GM21825 (cell line): ENCODE measurements at regions not wholly inside any gene's neighbourhood (a gene's known extent, or its start where the extent isn't known, plus 50 kb on each side); places are given as distances from the start of the nearest gene placed in this dataset.

Experiments used
- ATAC-seq: cut with Tn5 transposase; IDR thresholded peaks from one replicate; pipeline ENCODE4 v1.9.1; 2021; ENCODE audit warnings: mild to moderate bottlenecking, moderate library complexity; ENCODE audit not compliant: unreplicated experiment

GRCh38 chr1:188463919-188464318 lies 1635.2 kb downstream of the PLA2G4A start:
- no peak for ATAC-seq

- ATAC-seq = no peak
These were observed 1637.8 kb downstream of the PLA2G4A start for GRCh38 chr1:188466539-188466938.

- ATAC-seq = no peak
These were observed 1647.9 kb downstream of the PLA2G4A start for GRCh38 chr1:188476606-188477005.

DNA sequence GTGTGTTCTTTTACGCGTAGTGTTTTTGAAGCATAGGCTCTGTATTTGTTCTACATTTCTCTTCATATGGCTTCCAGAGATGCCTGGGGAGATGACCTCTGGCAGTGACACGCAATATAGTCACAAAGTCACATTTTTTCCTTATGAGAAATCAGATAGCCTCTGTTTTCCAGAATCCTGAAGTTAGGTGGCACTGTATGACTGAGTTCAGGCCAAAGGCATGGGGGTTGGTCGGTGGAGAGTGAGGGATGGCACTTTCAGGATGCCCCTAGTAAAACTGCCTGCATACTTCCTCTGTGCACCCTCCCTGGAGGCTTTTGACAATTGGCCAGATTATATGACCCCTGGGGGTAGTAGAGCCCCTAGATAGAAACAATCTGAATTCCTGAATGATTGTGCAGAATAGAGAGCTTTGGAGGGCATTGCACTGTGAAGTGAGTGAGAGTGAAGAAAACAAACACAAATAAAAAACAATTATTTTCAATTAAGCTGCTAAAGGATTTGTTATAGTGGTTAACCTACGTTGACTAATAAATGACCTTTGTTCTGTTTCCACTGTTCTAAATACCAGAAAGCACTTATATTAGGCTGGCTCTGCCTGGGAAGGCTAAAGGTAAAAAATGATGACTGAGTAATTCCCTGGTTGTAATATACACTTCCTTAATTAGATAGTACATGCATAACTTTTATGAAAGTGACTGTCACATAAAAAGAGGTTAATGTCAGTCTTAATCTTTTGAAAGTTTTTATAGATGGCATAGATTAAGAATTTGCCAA lies 1660.8 kb downstream of the PLA2G4A start:
- no peak for ATAC-seq

DNA sequence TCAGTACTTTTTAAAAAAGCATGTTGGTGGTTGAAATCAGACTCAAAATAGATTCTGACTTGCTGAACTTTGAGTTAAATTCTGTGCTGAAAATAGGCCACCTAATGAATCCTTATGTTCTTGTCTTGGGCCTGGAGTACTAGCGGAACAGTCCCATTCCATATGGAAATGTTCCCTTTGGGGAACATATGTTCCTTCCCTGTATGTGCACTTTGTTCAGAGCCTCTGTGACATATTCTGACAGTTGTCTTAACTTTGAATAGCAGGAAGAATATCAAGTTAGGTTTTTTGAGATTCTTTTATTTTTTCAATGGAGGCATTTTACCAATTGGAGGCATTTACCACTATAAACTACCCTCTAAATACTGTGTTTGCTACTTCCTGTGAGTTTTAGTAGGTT lies 1667.8 kb downstream of the PLA2G4A start:
- ATAC-seq = no peak

DNA sequence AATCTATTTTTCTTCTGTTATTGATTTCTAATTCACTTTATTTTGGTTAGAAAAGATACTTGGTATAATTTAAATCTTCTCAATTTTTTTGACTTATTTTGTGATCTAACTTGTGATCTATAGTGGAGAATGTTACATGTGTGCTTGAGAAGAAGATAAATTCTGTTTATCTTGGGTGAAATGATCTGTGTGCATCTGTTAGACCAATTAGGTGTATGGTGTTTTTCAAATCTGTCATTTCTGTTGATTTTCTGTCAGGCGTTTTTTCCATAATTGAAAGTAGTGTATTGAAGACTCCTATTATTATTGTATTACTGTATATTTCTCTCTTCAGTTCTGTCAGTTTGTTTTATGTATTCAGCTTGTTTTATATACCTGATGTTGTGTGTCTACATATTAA lies 1668.3 kb downstream of the PLA2G4A start:
- no peak for ATAC-seq

DNA sequence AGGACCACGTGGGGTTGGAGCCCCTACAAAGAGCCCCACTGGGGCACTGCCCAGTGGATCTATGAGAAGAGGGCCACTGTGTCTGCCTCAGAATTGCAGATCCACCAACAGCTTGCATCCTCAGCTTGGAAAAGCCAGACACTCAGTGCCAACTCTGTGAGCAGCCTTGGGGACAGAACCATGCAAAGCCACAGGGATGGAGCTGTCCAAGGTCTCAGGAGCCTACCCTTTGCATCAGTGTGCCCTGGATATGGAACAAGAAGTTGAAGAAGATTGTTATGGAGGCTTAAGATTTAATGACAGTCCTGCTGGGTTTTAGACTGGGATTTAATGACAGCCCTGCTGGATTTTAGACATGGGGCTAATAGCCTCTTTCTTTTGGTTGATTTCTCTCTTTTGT lies 1670.9 kb downstream of the PLA2G4A start:
- no peak for ATAC-seq

DNA sequence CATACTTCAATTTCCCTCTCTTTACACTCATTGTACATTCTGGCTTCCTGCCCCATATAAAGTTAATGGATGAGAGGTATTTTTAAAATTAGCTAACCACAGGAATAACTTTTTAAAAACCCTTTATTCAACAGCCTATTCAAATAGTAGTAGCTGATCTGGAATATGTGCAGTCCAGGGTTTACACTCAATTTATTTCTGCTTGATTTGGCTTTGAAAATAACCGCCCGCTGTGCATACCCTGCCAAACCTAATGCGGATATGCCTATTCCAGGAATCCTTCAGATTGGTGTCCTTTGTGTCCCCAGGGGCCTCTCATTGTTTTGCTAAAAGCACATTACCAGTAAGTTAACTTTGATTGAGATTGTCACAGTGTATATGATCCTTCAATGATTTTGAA lies 1686.2 kb downstream of the PLA2G4A start:
- no peak for ATAC-seq

GRCh38 chr1:188517139-188517538 lies 1688.4 kb downstream of the PLA2G4A start:
- ATAC-seq = no peak

GRCh38 chr1:188551176-188551575 lies 1722.4 kb downstream of the PLA2G4A start:
- no peak for ATAC-seq

- no peak for ATAC-seq
These were observed 1728.3 kb downstream of the PLA2G4A start for GRCh38 chr1:188557053-188557452.

- no peak for ATAC-seq
These were observed 1754.3 kb downstream of the PLA2G4A start for GRCh38 chr1:188582911-188583532.

GRCh38 chr1:188584119-188584518 lies 1755.4 kb downstream of the PLA2G4A start:
- no peak for ATAC-seq

DNA sequence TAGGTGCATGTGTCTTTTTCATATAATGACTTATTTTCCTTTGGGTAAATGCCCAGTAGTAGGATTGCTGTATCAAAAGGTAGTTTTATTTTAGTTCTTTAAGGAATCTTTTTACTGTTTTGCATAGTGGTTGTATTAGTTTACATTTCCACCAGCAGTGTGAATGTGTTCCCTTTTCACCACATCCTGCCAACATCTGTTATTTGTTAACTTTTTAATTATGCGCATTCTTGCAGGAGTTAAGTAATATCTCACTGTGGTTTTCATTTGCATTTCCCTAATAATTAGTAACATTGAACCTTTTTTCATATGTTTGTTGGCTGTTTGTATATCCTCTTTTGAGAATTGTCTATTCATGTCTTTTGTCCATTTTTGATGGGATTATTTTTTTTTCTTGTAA lies 1761.9 kb downstream of the PLA2G4A start:
- no peak for ATAC-seq

DNA sequence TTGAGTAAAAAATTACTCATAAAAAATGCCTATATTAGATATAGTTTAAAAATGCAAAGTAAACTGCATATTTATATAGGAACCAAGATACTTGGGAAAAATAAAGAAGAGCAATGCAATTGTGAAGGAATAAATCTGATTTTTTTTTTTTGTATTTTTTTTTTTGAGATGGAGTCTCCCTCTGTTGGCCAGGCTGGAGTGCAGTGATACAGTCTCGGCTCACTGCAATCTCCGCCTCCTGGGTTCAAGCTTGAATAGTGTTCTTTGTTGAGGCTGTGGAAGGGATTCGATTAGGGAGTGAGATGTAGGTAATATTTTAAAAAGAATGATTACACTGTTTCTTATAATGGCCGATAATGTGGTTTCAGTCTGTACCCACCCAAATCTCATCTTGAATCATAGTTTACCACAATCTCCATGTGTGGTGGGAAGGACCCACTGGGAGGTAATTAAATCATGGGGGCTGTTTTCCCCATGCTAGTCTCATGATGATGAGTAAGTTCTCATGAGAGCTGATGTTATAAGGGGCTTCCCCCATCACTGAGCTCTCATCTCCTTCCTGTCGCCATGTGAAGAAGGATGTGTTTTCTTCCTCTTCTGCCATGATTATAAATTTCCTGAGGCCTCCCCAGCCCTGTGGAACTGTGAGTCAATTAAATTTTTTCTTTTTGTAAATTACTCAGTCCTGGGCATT lies 1765.9 kb downstream of the PLA2G4A start:
- no peak for ATAC-seq

DNA sequence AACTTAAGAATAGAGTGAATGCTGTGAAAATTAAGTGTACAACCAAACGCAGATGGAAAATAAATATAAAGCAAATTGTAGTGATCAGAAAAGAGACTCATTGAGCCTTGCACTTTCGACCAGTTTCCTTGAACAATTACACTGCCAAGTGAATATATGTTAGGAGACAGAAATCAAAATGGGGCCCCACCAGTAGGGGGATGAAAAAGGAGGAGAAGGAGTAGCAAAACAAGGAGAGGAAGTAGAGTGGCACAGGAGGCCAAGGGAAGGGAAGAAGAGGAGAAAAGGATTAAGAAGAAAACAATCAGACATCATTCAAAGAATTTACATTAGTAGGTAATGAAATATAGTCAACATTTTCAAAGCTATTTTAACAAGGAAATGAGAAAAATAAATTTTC lies 1770.6 kb downstream of the PLA2G4A start:
- ATAC-seq = no peak

GRCh38 chr1:188611432-188611831 lies 1782.7 kb downstream of the PLA2G4A start:
- no peak for ATAC-seq

DNA sequence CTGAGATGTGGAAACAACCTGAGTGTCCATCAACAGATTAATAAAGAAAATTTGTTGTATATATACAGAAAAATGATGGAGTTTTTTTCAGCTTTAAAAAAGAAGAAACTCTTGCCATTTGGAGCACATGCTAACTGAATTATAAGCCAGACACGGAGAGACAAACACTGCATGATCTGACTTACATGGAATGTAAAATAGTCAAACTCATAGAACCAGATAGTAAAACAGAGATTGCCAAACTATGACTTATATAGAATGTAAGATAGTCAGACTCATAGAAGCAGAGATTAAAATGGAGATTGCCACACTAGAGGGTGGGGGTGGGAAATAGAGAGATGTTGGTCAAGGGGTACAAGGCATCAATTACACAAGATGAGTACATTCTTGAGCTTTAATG lies 1786.6 kb downstream of the PLA2G4A start:
- no peak for ATAC-seq

GRCh38 chr1:188620236-188620635 lies 1791.5 kb downstream of the PLA2G4A start:
- ATAC-seq = no peak

GRCh38 chr1:188641566-188642211 lies 1812.9 kb downstream of the PLA2G4A start:
- no peak for ATAC-seq

GRCh38 chr1:188642704-188643103 lies 1814.0 kb downstream of the PLA2G4A start:
- ATAC-seq = no peak

DNA sequence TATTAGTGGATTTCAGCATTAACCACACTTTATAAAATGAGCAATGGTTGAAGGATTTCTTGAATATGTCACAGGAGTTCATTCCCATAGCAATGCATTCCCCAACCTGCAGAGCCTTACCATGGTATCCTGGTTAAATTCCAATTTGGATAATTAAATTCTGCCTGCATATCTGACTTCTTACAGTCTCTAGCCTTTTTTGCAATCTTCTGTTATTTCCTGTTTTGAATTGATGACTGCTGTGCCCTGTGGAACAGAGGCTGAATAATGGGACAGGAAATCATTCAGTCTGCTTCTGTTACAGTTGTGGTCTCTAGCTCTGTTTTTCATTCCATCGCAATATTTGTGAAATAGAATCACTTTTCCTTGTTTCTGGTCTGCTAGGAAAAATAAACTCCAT lies 1823.9 kb downstream of the PLA2G4A start:
- no peak for ATAC-seq
